ENCODE measurements at regions not wholly inside any gene's neighbourhood (a gene's known extent, or its start where the extent isn't known, plus 50 kb on each side); places are given as distances from the start of the nearest gene placed in this dataset.

DNA sequence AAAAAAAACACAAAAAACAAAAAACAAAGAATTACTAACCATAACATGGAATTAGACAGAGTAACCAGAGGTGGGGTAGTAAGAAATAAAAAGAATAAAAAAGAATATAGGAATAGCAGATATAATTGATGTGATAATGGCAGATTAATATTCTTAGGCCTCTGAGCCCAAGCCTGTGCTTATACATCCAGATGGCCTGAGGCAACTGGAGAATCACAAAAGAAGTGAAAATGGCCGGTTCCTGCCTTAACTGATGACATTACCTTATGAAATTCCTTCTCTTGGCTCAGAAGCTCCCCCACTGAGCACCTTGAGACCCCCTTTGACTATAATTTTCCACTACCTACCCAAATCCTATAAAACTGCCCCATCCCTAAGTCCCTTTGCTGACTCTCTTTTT lies 95.1 kb upstream of the MSH6 start:
- TF ChIP-seq, protein P1, sequence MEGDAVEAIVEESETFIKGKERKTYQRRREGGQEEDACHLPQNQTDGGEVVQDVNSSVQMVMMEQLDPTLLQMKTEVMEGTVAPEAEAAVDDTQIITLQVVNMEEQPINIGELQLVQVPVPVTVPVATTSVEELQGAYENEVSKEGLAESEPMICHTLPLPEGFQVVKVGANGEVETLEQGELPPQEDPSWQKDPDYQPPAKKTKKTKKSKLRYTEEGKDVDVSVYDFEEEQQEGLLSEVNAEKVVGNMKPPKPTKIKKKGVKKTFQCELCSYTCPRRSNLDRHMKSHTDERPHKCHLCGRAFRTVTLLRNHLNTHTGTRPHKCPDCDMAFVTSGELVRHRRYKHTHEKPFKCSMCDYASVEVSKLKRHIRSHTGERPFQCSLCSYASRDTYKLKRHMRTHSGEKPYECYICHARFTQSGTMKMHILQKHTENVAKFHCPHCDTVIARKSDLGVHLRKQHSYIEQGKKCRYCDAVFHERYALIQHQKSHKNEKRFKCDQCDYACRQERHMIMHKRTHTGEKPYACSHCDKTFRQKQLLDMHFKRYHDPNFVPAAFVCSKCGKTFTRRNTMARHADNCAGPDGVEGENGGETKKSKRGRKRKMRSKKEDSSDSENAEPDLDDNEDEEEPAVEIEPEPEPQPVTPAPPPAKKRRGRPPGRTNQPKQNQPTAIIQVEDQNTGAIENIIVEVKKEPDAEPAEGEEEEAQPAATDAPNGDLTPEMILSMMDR (IDR thresholded peaks at IDR 0.05; ENCODE audit: control insufficient read depth, insufficient read depth, low read depth, low read length, missing control alignments), result no peak
- H3K4me3 ChIP-seq (ENCODE audit: control insufficient read depth, low read depth, low read length), result no peak overlapping the region
- DNase-seq (ENCODE audit: low read depth), result no peak

DNA sequence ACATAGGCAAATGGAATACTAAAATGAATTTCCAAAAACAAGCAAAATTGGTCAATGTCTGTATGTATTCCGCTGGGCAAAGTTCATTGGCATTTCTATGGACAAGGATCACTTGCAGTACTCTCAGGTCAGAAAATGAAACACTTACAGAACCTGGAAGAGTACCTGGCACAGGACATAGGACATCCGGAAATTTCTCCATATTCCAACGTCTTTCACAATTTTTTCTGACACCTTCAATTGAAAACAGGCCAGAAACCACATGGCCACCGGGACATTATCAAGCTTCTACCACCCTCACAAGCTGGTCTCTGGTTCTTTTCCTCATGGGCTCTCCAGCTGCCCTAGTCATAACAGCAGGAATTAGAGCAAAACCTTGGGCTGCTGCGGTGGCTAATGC lies 96.9 kb upstream of the MSH6 start:
- DNase-seq (ENCODE audit: low read depth), result no peak
- TF ChIP-seq, protein P1 (IDR thresholded peaks at IDR 0.05; ENCODE audit: control insufficient read depth, insufficient read depth, low read depth, low read length, missing control alignments), result no peak
- no peak overlapping the region for H3K4me3 ChIP-seq (ENCODE audit: control insufficient read depth, low read depth, low read length)

DNA sequence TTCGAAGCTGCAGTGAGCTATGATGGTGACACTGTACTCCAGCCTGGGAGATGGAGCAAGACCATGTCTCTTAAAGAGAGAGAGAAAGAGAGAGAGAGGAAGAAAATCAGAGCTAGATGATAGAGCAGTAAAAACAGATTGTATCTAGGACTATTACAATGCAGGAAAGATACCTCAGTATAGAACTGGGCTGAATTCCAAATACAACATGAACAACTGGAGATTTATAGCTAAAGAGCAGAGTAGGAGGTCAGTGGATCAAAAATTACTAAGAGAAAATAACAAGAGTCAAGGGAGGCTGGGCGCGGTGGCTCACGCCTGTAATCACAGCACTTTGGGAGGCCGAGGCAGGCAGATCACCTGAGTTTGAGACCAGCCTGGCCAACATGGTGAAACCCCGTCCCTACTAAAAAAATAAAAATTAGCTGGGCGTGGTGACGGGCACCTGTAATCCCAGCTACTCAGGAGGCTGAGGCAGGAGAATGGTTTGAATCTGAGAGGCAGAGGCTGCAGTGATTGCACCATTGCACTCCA lies 100.7 kb upstream of the MSH6 start:
- TF ChIP-seq, protein P1 (IDR thresholded peaks at IDR 0.05; ENCODE audit: control insufficient read depth, insufficient read depth, low read depth, low read length, missing control alignments), result no peak
- DNase-seq (ENCODE audit: low read depth), result no peak
- no peak overlapping the region for H3K4me3 ChIP-seq (ENCODE audit: control insufficient read depth, low read depth, low read length)

DNA sequence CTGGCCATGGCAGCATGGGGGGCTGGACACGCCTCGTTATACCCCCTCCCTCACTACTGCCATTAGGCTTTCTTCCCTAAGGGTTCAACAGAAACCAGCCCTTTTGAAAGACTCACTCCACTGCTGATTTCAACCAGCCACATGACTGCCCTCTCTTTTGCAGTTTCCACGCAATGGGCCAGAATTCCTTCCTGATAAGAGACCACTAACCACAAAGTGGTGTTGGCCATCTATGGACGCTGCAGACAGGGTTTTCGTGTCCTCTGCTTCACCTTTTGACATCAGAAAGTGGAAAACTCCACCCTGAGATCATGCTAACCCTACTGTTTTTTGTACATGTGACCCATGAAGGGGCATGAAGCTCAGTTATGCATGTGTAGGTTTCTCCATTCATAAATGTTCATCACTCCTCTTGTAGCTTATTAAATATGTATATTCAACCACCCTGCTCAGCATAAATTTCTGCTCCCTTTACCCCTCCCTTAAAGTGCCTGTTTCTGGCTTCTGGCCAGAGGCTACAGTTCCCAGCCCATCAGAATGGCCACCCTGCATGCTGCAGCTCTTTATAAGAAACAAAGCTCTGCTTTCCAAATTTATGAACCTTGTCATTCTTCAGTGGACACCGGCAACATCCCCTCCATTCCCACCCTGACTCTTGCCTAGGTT lies 105.6 kb upstream of the KCNK12 start:
- TF ChIP-seq, protein P1 (IDR thresholded peaks at IDR 0.05; ENCODE audit: control insufficient read depth, insufficient read depth, low read depth, low read length, missing control alignments), result no peak
- no peak for DNase-seq (ENCODE audit: low read depth)
- H3K4me3 ChIP-seq (ENCODE audit: control insufficient read depth, low read depth, low read length), result no peak overlapping the region

DNA sequence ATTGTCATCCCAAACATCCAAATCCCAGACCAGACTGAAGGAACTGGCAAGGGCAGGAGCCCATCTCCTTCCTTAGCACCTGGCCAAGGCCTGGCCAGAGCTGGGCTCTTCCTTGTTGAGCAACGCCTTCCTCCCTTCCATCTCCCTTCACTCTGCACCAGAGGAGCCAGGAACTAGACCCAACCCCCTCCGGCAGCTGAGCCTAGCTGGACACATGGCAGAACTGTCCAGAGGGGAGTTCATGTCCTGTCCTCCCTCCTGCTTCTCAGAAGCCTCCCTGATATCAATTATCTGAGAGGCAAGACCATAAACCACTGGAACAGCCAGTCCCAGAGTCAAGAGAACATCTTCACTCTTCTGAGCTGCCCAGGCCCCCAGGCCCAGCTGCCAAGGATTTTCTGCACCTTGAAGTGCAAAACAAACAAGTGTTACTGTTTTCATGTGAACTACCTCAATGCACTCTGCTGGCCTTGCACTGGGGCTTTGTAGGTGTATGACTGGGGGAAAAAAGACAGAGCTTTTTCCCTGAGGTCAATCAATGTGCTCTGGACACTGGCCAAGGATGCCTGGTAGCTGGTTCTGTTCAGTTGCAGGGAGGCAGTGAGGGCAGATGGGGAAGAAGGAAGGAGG lies 104.5 kb upstream of the KCNK12 start:
- TF ChIP-seq, protein P1 (IDR thresholded peaks at IDR 0.05; ENCODE audit: control insufficient read depth, insufficient read depth, low read depth, low read length, missing control alignments), result no peak
- DNase-seq (ENCODE audit: low read depth), result no peak
- no peak overlapping the region for H3K4me3 ChIP-seq (ENCODE audit: control insufficient read depth, low read depth, low read length)

DNA sequence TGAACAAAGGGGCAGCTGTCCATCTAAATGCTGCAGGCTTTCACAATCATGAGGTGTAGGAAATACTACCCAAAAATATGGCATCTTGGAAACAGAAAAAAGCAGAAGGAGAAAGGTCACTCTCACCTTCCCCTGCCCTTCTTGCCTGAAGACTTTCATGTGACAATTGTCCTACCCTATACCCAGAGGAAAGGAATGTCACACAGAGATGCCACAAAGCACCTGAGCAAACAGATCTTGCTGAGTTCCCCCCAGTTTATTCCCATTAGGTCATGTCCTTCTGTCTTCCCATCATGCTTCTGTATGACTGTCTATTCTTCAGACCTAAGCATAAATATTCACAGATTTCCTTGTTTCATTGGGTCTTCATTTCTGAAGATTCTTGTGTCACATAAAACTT lies 95.5 kb upstream of the KCNK12 start:
- H3K4me3 ChIP-seq (ENCODE audit: control insufficient read depth, low read depth, low read length), result no peak overlapping the region
- no peak for DNase-seq (ENCODE audit: low read depth)
- TF ChIP-seq, protein P1 (IDR thresholded peaks at IDR 0.05; ENCODE audit: control insufficient read depth, insufficient read depth, low read depth, low read length, missing control alignments), result no peak

Data from AG09309 (cell line).